NCI-H2227 treated with DMSO at 0.1 percent for 48 hours (cell line): ENCODE measurements at regions not wholly inside any gene's neighbourhood (a gene's known extent, or its start where the extent isn't known, plus 50 kb on each side); places are given as distances from the start of the nearest gene placed in this dataset.
"Not testable (repeated sequence)": the region's sequence is repeated elsewhere in the genome, so short reads cannot be mapped to it uniquely, and the experiment has no call there.

Experiments
- DNase-seq: peaks from one replicate; lab custom pipeline; 2025; lab: John Stamatoyannopoulos, UW

DNA sequence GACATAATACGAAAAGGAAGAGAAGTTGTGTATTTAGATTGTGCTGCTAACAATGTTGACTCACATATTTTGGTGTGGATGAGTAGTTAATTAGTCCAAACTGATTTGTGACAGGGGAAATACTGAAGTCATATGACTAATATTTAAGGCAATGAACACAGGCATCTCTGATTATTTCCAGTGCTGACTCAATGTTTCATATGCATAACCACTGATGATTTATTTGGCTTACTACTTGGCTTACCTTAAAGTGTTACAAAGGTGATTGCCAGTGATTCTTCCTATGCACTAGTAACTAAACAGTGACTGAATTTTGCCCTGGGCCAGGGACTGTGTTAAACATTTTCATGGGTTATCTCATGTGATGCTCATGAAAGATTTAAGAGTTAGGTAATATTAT lies 722.6 kb downstream of the METTL4 start:
- DNase-seq: no peak

DNA sequence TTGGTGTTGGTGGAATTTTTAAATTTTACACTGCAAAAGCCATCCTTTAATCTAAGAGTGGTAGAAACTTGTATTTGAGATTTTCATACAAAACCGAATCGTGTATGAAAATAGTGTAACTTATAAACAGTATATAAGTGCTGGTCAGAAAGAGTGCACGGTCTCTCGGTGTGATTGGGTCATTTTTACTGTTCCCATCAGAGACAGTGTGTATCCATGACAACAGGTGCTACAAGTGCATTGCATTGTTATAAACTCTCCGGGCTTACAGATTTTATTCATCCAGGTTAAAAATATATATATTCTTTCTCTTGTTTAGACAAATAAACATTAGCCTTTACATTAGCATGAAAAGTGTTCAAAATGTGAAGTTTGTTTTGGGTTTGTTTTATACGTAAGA lies 721.9 kb downstream of the METTL4 start:
- no peak for DNase-seq

DNA sequence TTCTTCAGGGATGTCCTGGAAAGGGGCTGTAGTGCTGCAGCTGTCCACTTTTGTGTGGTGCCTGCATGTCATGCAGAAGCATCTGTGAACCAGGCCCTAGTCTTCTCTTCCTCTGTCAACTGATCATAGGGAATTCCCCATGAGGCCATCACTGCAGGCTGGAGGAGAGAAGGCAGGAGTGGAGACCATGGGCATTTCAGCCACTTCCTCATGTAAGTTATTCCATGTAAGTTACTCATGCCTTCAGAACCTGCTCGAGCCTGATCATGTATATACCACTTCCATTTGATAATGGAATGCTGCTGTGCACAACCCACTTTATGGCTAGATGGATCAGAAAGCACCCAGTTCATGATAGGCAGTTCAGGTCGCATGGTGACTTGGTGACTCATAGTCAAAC lies 714.0 kb downstream of the METTL4 start:
- not testable (repeated sequence) for DNase-seq

DNA sequence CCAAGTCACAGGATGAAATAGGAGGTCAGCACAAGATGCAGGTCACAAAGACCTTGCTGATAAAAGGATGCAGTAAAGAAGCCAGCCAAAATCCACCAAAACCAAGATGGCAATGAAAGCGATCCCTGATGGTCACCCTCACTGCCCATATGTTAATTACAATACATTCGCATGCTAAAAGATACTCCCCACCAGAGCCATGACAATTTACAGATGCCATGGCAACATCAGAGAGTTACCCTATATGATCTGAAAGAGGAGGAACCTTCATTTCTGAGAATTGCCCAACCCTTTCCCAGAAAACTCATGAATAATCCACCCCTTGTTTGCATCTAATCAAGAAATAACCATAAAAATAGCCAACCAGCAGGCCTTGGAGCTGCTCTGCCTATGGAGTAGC lies 709.8 kb downstream of the METTL4 start:
- no peak for DNase-seq

DNA sequence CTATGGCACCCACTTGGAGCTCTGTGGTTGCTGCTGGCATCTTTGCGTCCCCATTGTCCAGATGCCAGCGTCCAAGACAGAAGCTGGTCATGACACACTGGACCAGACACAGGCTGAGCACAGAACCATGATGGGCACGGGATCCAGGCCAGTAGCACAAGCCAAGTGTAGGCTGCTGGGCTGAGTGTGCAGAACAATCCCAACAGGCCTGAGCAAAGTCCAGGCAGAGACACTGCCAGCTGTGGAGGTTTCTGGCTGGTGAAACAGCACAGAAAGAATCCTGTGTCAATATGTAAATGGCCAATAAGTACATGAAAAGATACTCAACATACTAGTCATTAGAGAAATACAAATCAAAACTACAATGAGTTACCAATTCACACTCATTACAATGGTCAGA lies 705.4 kb downstream of the METTL4 start:
- no peak for DNase-seq

DNA sequence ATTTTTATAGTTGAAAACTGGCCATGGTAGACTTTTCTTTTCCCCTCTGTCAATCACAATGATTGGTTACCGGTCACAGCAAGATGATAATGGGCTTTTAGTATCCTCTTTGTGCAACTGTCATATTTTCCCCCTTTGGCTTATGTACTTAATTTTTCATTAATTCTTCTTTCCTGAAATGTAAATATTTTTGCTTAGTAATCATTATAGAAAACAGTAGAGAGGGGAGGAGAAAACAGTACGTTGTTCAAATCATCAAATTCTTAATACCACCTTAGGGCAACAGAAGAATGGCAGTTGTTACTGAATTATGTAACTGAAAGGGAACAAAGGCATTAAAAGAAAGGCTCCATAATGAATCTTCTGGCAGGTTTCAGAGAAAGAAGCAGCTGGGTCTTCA lies 699.0 kb downstream of the METTL4 start:
- DNase-seq: no peak

DNA sequence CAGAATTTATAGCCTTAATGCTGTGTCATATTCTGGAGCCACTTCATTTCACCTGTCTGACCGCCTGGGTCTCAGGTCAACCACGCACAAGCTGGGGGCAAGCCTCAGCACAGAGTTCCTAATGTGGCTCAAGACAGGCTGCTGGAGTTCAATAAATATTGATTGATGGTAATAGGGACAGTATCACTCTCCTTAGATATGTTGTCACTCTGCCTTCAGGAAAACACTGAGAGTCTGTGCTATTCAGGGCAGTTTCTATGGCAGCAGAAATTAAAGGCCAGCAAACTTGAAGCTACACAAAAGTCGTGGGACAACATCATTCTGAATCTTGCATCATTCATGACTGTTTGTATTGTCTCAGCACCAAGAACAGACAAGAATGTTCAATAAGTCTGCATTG lies 696.1 kb downstream of the METTL4 start:
- no peak for DNase-seq

DNA sequence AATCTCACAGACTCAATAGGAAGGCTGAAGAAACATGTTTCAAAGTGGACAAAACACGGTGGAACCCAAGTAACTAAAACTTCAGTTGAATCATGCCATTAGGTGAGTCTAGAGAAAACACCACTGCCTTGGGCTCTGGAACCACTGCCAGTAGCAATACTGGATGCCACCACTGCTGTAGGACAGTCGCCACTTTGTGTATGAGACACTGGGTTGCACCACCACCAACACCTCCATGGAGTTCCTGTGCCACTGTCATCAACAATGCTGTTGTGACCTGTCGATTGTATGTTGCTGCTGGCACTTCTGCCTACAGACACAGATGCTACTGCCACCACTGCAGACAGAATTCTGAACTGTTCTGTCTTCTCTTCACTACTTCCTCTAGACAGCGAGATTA lies 686.7 kb downstream of the METTL4 start:
- no peak for DNase-seq

DNA sequence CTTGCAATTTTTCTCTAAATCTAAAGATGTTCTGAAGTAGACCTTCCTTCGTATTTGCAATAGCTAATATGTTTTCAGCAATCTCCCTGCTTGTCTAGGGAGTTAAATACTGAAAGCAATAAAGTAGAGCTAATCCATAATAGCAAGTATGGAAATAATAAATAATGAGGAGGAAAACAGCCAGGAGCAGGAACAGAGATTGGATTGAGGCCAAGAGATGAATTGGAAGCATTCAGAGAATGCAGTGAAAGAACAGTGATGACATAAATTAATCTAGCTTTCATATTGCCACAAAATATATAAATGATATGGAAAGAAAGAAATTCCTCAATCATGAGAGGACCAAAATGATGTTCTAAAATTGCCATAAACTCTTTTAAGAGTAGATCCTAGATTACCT lies 679.7 kb downstream of the METTL4 start:
- DNase-seq: no peak

DNA sequence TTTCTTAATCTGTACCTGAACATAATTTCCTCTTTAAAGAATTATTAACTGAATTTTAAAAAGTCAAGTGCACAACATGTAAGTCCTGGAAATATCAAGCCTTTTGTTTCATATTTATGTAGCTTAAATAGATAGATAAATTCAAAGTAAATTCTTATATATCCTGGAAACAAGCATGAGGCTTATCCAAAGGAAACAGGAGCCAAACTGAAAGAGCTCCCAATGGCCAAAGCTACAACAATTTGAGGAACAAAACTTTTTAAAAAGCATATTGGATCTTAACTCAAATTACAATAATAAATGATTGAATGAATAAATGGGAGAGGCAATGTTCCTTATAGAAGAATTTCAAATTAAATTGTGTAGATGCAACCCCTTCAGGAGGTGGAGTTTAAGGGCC lies 679.1 kb downstream of the METTL4 start:
- no peak for DNase-seq

DNA sequence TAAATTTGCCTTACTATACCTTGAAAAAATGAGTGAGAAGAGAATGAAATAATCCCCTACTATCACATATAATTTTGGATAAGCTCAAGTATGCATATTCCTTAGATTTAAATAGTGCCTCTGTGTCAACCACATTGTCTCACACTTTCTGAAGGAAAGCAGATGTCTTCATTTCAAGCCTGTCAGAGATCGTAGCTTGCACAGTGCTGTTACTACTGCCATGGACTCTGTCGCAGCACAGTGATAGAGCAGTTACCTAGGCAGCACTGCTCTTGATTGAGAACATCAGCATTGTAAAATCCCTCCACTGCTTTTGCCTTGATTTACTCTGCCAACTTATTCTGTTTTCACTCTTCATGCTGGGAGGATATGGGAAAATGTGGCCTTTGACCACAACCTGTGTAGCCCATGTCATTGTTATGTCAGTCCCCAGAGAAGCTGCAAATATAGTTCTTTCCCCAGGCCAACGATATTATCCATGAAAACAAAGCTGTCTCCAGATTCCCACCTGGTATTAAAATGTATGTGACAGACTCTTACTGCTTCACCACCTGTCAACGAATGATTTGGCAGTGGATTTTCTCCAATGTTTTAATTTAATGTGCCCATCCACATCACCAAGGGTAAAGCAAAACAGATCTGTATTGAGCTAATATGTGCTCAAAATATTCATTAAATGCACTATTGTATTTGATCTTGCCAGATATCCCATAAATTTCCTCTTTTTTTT lies 675.7 kb downstream of the METTL4 start:
- no peak for DNase-seq

DNA sequence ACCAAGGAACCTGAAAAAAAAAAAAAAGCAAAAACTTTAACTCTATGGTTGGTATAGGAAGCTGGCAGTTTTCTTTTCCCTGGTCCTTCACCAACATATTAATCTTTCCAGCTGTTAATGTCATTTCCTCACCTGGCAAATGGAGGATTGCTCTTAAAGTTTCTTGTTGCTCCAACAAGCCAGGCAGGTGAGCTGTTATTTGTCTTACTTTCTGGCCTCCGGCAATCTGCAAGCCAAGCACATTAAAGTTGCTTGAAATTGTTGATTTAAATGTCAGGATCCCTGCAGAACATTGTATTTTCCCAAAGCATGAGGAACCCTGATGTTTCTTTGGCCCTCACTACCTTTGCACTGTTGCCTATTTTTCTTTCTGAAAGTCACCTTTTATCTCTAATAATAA lies 664.9 kb downstream of the METTL4 start:
- DNase-seq: no peak

DNA sequence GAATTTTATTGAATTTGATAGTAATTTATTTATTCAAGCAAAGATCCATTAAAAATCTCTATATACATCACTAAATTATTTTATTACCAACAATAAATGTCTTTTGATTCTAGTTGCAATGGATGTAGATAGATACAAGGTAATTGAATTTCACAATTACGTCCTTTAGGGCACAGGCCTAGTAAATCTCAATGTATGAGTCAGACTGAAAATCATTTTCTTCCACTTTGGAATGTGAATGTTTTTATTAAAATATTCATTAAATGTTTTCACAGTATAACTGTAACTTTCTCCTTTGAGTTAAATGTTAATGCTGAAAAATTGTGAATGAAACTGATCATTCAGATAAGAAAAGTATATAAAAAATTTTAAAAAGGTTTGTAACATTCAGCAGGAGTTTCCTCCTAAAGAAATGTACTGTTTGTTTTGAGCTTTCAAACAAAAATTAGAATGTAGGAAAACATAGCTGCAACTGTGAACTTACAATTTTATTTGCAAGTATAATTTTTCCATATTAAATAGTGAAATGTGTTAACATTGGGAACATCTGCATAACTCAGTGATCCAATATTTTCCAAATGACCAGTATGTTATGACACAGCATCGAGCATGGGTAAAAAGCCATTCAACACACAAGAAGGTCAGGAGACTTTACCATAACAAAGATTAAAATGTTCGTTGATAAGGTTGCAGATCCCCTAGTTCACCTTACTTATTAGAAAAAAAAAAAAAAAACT lies 663.7 kb downstream of the METTL4 start:
- DNase-seq: no peak

DNA sequence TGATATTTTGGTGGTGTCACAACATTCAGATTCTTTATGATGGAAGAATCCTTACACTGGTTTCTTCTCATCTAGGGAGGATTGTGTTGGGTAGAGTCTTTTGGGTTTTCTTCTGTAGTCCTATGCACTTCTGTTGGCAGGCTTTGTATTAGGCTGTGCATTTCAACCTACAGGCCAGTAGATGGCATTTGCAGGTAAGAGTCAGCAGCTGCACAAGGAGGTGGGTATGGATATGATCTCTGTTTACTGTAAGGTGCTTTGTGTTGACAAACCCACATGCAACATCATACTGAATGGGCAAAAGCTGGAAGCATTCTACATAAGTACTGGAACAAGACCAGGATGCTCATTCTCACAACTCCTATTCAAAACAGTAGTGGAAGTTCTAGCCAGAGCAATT lies 656.8 kb downstream of the METTL4 start:
- DNase-seq: no peak

DNA sequence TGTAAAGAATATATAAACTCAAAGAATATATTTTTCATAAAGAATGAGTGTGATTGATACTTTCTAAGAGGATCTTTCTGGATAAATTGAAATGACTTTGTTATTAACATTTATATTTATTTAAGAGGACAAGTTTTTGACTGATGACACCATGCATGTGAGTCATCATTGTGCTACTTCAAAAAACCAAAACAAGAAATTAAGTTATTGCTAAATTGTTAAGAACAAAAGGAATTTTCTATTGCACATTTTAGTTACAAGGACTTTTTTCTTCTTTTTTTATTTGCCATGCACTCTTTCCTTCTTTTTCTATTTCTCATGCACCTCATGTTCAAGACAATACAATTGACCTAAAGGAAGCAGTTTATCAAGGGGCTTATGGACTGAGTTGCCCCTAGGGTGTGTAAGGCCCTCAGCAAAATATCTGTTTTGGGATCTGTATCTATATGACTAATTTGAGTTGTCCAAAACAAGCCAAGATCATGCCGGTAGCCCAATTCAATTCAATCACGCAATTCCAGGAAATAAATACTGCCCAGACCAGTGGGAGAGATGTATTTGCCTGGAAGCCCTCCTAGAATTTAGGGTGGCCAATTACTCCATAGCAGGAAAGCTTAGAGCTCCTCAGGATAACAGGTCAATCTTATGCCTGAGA lies 654.3 kb downstream of the METTL4 start:
- DNase-seq: no peak

DNA sequence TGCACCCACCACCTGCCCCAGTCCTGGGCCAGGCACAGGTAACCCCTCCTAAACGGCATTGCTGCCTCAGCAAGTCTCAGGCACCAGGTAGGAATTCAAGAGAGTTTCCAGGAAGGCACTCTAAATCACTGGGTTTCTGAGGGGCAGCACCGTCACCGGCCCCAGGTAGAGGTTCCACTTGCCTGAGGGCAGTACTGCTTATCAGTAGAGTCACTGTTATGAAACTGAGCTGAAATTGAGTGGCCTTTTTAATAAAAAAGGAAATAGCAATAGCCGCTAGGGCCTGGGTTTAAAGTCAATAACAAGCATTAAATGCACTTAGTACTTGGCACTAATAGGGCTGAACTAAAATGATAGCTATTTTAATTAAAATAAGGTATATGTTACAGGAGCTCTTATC lies 653.7 kb downstream of the METTL4 start:
- DNase-seq: no peak

DNA sequence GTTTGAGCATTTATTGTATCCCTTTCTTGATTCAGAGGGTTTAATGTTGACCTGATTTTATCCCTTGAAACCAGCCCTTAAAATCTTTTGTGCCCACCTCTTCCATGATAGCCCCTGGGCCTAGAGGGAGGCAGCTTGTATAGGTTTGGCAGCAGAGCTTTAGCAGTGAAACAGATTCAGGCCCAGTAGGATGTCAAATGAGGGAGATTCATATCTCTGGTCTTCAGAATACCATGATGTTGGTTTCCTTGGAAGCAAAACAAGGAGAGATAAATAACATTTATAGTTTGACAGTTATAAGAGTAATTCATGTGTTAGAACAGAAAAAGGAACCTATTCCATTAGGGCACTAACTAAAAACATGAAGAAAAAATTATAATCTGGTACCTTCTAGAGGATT lies 649.2 kb downstream of the METTL4 start:
- DNase-seq: no peak

DNA sequence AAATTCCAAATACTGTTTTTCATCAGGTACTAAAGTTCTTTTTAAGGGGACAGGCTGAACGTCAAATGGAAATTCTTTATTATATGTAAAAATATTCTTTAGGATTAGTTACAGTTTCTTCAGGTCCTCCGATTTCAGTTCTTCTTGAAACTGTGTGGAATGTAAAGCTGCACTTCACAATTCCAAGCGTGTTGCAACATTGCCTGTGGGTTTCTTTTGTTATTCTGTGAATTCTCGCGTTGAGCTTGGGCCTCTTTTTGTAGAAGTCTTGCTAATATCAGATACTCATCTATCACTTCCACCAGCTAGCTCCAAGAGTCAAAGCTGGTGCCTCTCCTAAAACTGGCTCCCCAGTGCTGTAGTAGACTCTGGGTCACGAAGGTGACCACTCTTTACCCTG lies 642.6 kb downstream of the METTL4 start:
- DNase-seq: no peak

DNA sequence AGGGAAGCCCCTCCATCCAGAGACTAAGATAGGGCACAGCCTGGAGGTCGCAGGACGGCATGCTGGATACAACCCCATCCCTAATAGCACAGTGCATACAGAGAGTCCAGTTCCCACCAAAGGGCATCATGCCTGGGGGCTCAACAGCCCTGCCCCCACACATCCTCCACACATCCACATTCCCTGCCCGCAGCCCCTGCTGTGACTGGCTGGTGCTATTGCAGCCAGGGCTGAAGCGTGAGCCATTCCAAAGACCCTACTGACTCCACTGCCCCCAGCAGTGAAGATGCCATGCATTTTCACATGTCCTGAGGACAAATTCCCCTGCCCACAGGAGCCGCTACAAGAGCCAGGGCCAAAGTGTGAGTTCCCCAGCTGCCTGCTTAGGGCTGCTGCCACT lies 641.6 kb downstream of the METTL4 start:
- no peak for DNase-seq

DNA sequence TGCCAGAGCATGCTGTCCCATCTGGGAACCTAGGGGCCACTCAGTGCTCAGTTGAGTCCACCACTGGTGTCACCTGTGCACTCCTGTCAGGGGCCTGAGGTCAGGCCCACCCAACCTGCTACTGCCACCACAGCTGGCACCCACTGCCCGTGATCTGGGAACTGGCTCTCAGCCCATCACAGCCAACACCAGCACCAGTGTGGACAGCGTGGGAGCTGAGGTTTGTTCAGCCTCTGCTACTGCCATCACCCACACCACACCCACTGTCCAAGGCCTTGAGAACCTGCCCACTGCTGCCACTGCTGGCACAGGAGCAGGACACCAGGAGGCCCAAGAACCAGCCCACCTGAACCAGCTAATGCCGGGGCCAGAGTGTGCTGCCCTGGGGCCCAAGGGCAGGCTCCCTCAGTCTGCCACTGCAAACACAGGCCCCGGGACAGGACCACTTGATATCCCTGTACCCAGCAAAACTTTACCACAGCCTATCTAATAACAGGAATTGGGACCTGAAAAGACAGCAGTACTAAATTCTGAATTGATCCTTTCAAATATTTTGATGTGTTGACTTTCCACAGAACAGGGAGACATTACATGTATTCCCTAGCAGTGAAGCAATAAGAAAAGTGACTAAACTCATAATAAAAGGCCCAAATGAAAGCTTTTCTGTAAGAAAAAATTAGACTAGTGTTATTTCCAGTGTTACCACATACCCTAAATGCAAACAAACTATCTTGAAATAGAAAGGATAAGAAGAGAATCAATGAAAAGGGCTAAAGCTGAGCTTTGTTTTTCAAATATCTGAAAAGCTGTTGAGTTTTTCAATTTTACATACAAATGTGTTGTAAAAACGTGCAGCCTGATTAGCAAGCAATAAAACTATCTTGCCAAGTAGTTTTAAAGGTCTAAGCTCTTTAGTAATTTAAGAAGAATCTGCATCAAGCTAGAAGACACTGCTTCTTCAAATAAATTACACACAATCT lies 640.7 kb downstream of the METTL4 start:
- no peak for DNase-seq

DNA sequence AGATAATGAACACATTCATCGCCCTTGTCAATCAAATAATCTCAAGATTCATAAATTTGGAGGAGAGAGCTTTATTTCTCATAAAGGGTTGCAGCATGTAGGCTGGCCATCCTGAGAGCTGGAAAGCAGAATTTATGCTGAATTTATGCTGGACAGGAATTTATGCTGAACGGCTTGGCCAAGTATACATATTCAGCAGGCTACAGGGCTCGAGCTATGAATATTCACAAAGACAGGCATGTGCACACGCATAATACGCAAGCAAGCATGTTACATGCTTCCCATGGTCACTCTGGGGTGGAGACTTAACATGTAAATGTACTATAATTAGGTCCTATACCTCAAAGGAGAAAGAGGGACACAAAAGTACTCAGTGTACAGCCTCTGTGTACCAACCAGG lies 618.8 kb downstream of the METTL4 start:
- DNase-seq: no peak
